Muscle layer of colon (tissue), 2 donors: ENCODE measurements at regions not wholly inside any gene's neighbourhood (a gene's known extent, or its start where the extent isn't known, plus 50 kb on each side); places are given as distances from the start of the nearest gene placed in this dataset.

Source experiments
- H3K27ac ChIP-seq: one replicate; pipeline ENCODE4 v1.7.0; 2013; ENCODE audit warnings: low read depth, mild to moderate bottlenecking, low read length, moderate library complexity
- H3K27me3 ChIP-seq, 2 donors: one replicate each; pipeline ENCODE4 v1.7.0; 2013; ENCODE audit warnings: low read length in 2 of 2, mild to moderate bottlenecking in 2 of 2; ENCODE audit not compliant: insufficient read depth in 2 of 2, control insufficient read depth in 1 of 2
- H3K36me3 ChIP-seq: one replicate; pipeline ENCODE4 v1.7.0; 2013; ENCODE audit warnings: mild to moderate bottlenecking, low read length; ENCODE audit not compliant: insufficient read depth
- H3K4me1 ChIP-seq: one replicate; pipeline ENCODE4 v1.7.0; 2013; ENCODE audit warnings: mild to moderate bottlenecking, low read length; ENCODE audit not compliant: insufficient read depth
- H3K4me3 ChIP-seq, 2 donors: one replicate each; pipeline ENCODE4 v1.7.0; 2013; ENCODE audit warnings: low read length in 2 of 2, low read depth in 1 of 2, mild to moderate bottlenecking in 1 of 2, moderate library complexity in 1 of 2
- H3K9ac ChIP-seq: one replicate; pipeline ENCODE4 v1.7.0; 2013; ENCODE audit warnings: low read length
- H3K9me3 ChIP-seq: one replicate; pipeline ENCODE4 v1.7.0; 2013; ENCODE audit warnings: mild to moderate bottlenecking, low read length
- donor health status: abdominal sarcoma.
- donor health status: Adenocarcinoma of cecum.

DNA sequence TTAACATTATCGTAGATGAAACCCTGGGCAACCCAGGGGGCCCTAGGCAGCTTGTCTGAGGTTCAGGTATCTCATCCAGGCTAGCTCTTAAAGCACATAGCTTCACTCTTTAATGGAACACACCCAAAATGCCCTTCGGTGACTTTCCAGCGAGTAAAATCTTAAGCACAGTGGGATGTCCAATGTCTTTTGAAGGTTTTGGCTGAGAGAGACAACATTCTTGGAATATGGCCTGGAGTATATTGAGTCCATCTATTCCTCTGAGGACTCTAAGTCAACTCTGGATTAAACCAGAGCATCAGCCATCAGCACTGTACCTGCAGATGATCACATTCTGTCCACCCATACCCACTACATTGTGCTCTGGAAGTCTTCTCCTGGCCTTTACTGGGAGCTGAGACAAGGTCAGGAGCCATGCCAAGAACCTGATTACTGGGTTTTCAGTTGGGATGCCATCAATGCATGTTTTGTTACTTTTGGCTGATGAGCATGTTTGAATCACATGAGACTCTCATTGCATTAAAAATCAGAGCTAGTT, 63.4 kb upstream of the CDH11 start:
- Histone ChIP-seq H3K27ac (no peak overlapping the region), H3K4me3 (no peak overlapping the region), H3K27me3 (no peaks in the 10 kb centered on the region), H3K9me3 (no peaks in the 10 kb centered on the region), H3K36me3 (no peaks in the 10 kb centered on the region), H3K9ac (no peak overlapping the region), H3K4me1 (peaks cover 9% of the 10 kb centered on the region)

DNA sequence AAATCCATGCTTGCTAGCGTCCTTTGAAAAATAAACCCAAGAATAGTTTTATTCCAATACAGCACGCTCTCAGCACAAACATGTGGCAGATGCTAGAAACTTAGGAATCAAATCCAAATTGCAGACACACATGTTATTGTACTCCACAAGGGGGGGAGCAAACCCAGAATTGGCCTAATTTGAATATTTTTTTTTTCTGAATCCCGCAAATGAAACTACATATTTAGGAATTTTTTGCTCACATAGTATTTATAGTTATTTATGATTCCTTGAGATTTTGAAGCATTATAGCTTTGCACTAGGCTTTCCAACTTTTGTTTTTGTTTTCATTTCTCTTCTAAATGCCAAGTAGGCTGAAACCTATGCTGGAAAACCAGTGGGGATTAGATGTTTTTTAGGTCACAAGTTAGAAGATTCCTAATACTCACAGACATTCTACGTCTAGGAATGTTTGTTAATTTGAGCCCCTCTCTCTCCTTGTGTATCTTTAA, 59.3 kb upstream of the CDH11 start:
- H3K27ac ChIP-seq, result no peak overlapping the region

DNA sequence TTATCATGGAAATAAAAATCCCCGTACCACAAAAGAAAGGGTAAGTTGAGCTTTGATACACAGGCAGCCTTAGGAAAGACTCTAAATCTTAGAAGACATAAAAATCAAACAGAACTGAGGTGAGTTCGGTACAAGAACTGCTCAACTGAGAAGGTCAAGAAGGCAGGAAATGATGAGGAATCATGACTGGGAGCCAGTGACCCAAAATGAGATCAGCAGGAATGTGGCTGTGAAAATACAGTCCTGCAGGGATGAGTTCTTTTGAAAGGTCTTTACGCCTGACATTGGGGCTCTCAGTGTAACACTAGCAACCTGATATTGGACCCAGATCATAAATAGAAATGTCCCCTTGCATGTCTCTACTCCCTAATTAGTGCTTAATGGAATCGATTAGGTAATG, 56.3 kb upstream of the CDH11 start:
- Histone ChIP-seq H3K36me3 (no peaks in the 10 kb centered on the region), H3K4me3 (no peak overlapping the region), H3K27me3 (no peaks in the 10 kb centered on the region), H3K27ac (no peak overlapping the region), H3K9ac (no peak overlapping the region), H3K9me3 (no peaks in the 10 kb centered on the region), H3K4me1 (no peaks in the 10 kb centered on the region)

More for the DNA sequence above, 59.3 kb upstream of the CDH11 start:
- Histone ChIP-seq H3K4me1 (peaks cover 9% of the 10 kb centered on the region), H3K4me3 (no peak overlapping the region), H3K9ac (no peak overlapping the region), H3K9me3 (no peaks in the 10 kb centered on the region), H3K27me3 (no peaks in the 10 kb centered on the region), H3K36me3 (no peaks in the 10 kb centered on the region)

DNA sequence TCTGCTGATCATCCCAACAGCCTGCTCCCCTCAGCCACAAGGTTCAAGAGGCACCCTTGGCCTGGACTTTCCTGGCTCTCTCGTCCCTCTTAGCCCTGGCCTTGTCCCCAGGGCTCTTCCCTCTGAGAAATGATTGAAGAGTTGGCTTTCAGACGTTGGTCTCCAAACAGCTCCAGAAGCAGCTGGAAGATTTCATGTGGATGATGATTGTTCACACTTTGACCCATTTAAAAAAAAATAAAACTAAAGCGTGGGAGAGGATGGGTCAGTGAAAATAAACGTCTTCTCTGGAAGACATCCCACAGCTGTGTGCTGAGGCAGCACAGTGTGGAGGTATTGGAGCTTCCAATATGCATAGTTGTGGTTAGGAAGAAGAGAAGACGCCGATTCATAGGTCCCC, 54.7 kb upstream of the CDH11 start:
- Histone ChIP-seq H3K4me3 (no peak overlapping the region), H3K36me3 (no peaks in the 10 kb centered on the region), H3K27ac (no peak overlapping the region), H3K4me1 (no peaks in the 10 kb centered on the region), H3K9me3 (no peaks in the 10 kb centered on the region), H3K9ac (no peak overlapping the region), H3K27me3 (no peaks in the 10 kb centered on the region)

DNA sequence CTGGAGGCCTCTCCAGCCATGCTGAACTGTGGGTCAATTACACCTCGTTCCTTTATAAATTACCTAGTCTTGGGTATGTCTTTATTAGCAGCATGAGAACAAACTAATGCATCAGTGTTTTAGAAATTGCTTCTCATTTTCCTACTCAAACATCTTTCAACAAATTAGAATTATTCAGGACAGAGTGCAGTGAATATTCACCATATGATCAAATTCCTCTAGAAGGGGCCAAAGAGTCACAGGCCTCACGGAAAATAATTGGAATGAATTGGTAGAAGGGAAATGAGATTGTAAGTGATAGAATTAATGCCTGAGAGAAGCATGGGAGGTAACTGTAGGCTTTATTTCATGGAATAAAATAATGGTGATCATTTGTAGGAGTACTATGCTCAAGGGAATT, 50.5 kb upstream of the CDH11 start:
- Histone ChIP-seq H3K4me3 (no peak overlapping the region), H3K27ac (no peak overlapping the region), H3K27me3 (no peaks in the 10 kb centered on the region), H3K9me3 (no peaks in the 10 kb centered on the region), H3K36me3 (no peaks in the 10 kb centered on the region), H3K9ac (no peak overlapping the region), H3K4me1 (no peaks in the 10 kb centered on the region)
